Natural killer cell (primary cell): ENCODE measurements at regions not wholly inside any gene's neighbourhood (a gene's known extent, or its start where the extent isn't known, plus 50 kb on each side); places are given as distances from the start of the nearest gene placed in this dataset.

Experiments used
- ATAC-seq, 3 donors: fragments of 150-1000 bp in 2 of 3; fragments of 200-7000 bp in 1 of 3; cut with Tn5 transposase; 1 replicate in 1 of 3; 2 replicates in 2 of 3; pipeline ENCODE4 v1.10.0; 2021; ENCODE audit warnings: mild to moderate bottlenecking in 2 of 3, moderate library complexity in 2 of 3
- DNase-seq, 2 donors: peaks; one replicate each; pipeline versions ENCODE4 v3.0.0 to v3.0.0-alpha.2; 2013 to 2021; ENCODE audit warnings: mixed read lengths in 1 of 2
- H3K27ac ChIP-seq: one replicate; pipeline ENCODE4 v1.5.1; 2013; ENCODE audit warnings: mild to moderate bottlenecking, low read length
- H3K27me3 ChIP-seq: one replicate; pipeline ENCODE4 v1.6.1; 2013; ENCODE audit warnings: low read length; ENCODE audit not compliant: control insufficient read depth, insufficient read depth
- H3K36me3 ChIP-seq: one replicate; pipeline ENCODE4 v1.6.1; 2013; ENCODE audit warnings: low read length; ENCODE audit not compliant: control insufficient read depth, insufficient read depth
- H3K4me1 ChIP-seq: one replicate; pipeline ENCODE4 v1.6.1; 2013; ENCODE audit warnings: low read length; ENCODE audit not compliant: control insufficient read depth, insufficient read depth
- H3K4me3 ChIP-seq: one replicate; pipeline ENCODE4 v1.5.1; 2013; ENCODE audit warnings: low read length
- H3K9me3 ChIP-seq: one replicate; pipeline ENCODE4 v1.6.1; 2013; ENCODE audit warnings: low read length; ENCODE audit not compliant: control insufficient read depth, insufficient read depth
- H3K27ac Mint-ChIP-seq, 2 donors: one replicate each; pipeline ENCODE4 v1.8.0; 2022; ENCODE audit warnings: mild to moderate bottlenecking in 2 of 2, mixed read lengths in 2 of 2, moderate library complexity in 1 of 2
- H3K27me3 Mint-ChIP-seq, 2 donors: one replicate each; pipeline ENCODE4 v1.8.0; 2022; ENCODE audit warnings: low read depth in 2 of 2, mixed read lengths in 2 of 2
- H3K36me3 Mint-ChIP-seq: one replicate; pipeline ENCODE4 v1.8.0; 2022; ENCODE audit warnings: mixed read lengths
- H3K4me1 Mint-ChIP-seq, 2 donors: one replicate each; pipeline ENCODE4 v1.8.0; 2022; ENCODE audit warnings: mixed read lengths in 2 of 2
- H3K4me3 Mint-ChIP-seq: one replicate; pipeline ENCODE4 v1.8.0; 2022; ENCODE audit warnings: mild to moderate bottlenecking, moderate library complexity, mixed read lengths
- H3K9me3 Mint-ChIP-seq, 2 donors: one replicate each; pipeline ENCODE4 v1.8.0; 2022; ENCODE audit warnings: mixed read lengths in 2 of 2
- CTCF ChIP-seq: fragments of 200-600 bp; IDR thresholded peaks from one replicate; pipeline ENCODE4 v1.8.0; 2022; ENCODE audit warnings: antibody characterized with exemption
- WGBS: methylation state at CpG from one replicate; pipeline ENCODE4 v1.1.7; 2013; ENCODE audit warnings: missing lambda C conversion rate; ENCODE audit not compliant: insufficient coverage; 5-methylcytosine and 5-hydroxymethylcytosine counted together
- intact Hi-C: fragments of 100-400 bp; cut with micrococcal nuclease; formaldehyde crosslinking; loops from one replicate; pipeline ENCODE4 v1.14.2; 2022

GRCh38 chr20:51311636-51312479, 230.7 kb downstream of the NFATC2 start:
- H3K27me3 Mint-ChIP-seq: peaks cover 15 to 32% of the 10 kb centered on the region in 2 donors
- TF ChIP-seq CTCF: no peak
- Histone ChIP-seq H3K36me3 (no peaks in the 10 kb centered on the region), H3K27me3 (peaks cover 2% of the 10 kb centered on the region), H3K4me1 (peaks cover 2% of the 10 kb centered on the region), H3K4me3 (no peak overlapping the region), H3K27ac (no peak overlapping the region), H3K9me3 (no peaks in the 10 kb centered on the region)
- H3K9me3 Mint-ChIP-seq: no peaks in the 10 kb centered on the region
- no peak overlapping the region for H3K4me3 Mint-ChIP-seq
- 80% methylated on average over 11 of the region's 12 CpGs for WGBS
- H3K4me1 Mint-ChIP-seq: no peaks in the 10 kb centered on the region
- no peak for ATAC-seq
- intact Hi-C loops: no loop called here
- no peaks in the 10 kb centered on the region for H3K36me3 Mint-ChIP-seq
- H3K27ac Mint-ChIP-seq: no peak overlapping the region
- DNase-seq: no peak

GRCh38 chr20:51310216-51310615, 232.3 kb downstream of the NFATC2 start:
- no peaks in the 10 kb centered on the region for H3K9me3 ChIP-seq
- no peak overlapping the region for H3K27ac ChIP-seq
- H3K4me3 ChIP-seq: no peak overlapping the region
- 87% methylated on average over 2 of the region's 2 CpGs for WGBS
- peaks cover 6% of the 10 kb centered on the region for H3K4me1 ChIP-seq
- intact Hi-C loops: no loop called here
- TF ChIP-seq CTCF: no peak
- ATAC-seq: no peak
- Mint-ChIP-seq H3K27me3 (peaks cover 15 to 32% of the 10 kb centered on the region in 2 donors), H3K4me3 (no peak overlapping the region), H3K9me3 (no peaks in the 10 kb centered on the region), H3K36me3 (no peaks in the 10 kb centered on the region), H3K27ac (no peak overlapping the region), H3K4me1 (no peaks in the 10 kb centered on the region)
- no peaks in the 10 kb centered on the region for H3K36me3 ChIP-seq
- DNase-seq: no peak
- peaks cover 2% of the 10 kb centered on the region for H3K27me3 ChIP-seq

GRCh38 chr20:51309128-51309527, 233.4 kb downstream of the NFATC2 start:
- H3K27ac ChIP-seq: no peak overlapping the region
- no peak overlapping the region for H3K4me3 ChIP-seq
- H3K9me3 ChIP-seq: no peaks in the 10 kb centered on the region
- DNase-seq: no peak
- intact Hi-C loops: no loop called here
- no peaks in the 10 kb centered on the region for H3K36me3 ChIP-seq
- Mint-ChIP-seq H3K9me3 (no peaks in the 10 kb centered on the region), H3K36me3 (no peaks in the 10 kb centered on the region), H3K27ac (no peak overlapping the region), H3K4me1 (no peaks in the 10 kb centered on the region), H3K4me3 (no peak overlapping the region), H3K27me3 (peaks cover 15 to 32% of the 10 kb centered on the region in 2 donors)
- WGBS: 93% methylated on average over 2 of the region's 2 CpGs
- TF ChIP-seq CTCF: no peak
- ATAC-seq: no peak
- peaks cover 2% of the 10 kb centered on the region for H3K27me3 ChIP-seq
- peaks cover 6% of the 10 kb centered on the region for H3K4me1 ChIP-seq
